NCI-H1048 (cell line): ENCODE measurements at regions not wholly inside any gene's neighbourhood (a gene's known extent, or its start where the extent isn't known, plus 50 kb on each side); places are given as distances from the start of the nearest gene placed in this dataset.
"Not testable (repeated sequence)": the region's sequence is repeated elsewhere in the genome, so short reads cannot be mapped to it uniquely, and the experiment has no call there.

Experiments used
- DNase-seq: peaks from one replicate; lab custom pipeline; 2025; lab: John Stamatoyannopoulos, UW

DNA sequence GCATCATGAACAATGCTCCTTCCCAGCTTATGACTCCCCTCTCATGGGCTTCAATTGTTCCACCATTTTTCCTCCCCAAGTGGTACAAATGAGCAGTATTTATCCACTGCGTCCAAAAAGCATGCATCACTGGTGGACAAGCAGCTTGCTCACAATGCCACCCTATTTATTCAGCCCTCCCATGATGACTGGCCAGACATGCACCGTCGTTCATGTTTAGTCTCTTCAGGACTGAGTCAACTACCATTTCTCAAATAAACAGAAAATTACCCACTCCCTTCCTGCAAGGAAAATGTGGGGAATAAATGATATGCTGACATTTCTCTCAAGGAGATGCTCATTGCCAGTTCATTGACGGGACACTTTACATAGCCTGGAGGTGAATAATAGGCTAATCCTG lies 300.4 kb downstream of the C6orf118 start:
- no peak for DNase-seq

DNA sequence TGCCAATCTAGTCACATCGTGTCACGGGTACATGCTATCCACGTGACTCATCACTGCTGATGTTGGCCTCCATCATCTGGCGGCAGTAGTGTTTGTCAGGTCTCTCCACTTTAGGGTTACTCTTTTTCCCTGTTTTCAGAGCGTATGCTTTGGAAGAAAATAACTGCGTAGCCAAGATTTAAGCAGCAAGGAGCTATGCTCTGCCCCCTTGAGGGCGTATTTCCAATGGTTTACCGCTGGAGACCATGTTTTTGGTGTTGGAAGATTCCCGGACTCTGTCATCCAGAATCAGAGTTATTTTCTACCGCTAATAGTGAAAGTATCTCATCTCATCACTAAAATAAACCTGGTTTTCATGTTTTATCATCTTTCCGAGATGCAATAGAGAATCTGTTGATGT lies 306.5 kb downstream of the C6orf118 start:
- DNase-seq, result no peak

DNA sequence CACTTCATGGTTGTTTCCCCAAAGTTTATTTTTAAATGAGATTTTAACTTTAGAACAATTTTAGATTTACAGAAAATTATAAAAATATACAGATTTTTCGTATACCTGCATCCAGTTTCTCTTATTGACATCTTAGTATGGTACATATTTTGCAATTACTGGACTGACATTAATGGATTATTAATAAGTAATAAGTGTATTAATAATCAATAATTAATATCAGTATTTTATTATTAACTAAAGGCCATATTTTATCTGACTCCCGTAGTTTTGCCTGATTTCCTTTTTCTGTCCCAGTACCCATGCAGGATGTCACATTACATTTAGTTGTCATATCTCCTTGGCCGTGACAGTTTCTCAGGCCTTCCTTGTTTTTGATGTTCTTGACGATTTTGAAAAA lies 307.0 kb downstream of the C6orf118 start:
- DNase-seq, result no peak

DNA sequence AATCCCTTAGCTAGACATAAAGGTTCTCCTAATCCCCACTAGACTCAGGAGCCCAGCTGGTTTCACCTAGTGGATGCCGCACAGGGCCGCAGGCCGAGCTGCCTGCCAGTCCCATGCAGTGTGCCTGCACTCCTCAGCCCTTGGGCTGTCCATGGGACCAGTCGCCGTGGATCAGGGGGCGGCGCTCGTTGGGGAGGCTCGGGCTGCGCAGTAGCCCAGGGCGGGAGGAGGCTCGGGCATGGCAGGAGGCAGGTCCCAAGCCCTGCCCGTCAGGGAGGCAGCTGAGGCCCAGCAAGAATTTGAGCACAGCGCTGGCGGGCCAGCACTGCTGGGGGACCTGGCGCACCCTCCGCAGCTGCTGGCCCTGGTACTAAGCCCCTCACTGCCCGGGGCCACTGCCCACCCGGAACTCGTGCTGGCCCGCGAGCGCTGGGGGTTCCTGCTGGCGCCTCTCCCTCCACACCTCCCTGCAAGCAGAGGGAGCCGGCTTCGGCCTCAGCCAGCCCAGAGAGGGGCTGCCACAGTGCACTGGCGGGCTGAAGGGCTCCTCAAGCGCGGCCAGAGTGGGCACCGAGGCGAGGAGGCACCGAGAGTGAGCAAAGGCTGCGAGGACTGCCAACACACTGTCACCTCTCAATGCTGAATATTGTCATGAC lies 307.8 kb downstream of the C6orf118 start:
- DNase-seq, result no peak

DNA sequence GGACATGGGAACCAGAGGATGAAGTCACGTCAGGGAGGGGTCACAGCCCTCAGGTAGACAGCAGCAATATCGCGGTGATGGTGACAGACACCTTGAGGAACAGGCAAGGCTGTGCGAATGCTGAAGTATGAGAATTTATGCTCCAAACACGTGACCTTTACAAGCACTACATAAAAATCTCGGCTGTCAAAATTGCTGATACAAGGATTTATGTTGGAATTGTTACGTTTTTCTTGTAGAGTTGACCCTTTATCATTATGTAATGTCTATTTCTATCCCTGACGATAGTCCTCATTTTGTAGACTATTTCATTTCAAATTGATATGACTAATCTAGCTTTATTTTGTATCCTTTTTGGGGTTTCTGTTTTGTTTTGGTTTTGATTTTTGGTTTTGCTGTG lies 311.1 kb downstream of the C6orf118 start:
- DNase-seq, result no peak

DNA sequence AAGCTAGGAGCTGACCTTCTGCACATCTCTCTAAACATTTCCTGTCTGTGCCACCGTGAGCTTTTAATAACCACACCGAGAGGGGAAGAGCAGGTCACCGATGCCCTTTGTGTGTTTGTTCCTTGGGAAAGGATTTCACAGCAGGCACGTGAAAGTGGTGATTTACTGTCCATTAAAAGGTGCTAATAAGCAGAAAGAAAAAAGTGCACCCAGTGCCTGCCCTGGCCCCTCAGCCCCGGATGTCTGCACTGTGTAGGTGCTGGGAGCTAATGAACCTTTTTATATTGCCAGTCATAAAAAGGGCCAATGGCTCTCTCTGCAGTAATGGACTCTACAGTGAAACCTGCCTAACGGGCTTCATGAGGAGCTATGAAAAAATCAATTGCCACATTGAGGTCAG lies 312.6 kb downstream of the C6orf118 start:
- DNase-seq, result no peak

DNA sequence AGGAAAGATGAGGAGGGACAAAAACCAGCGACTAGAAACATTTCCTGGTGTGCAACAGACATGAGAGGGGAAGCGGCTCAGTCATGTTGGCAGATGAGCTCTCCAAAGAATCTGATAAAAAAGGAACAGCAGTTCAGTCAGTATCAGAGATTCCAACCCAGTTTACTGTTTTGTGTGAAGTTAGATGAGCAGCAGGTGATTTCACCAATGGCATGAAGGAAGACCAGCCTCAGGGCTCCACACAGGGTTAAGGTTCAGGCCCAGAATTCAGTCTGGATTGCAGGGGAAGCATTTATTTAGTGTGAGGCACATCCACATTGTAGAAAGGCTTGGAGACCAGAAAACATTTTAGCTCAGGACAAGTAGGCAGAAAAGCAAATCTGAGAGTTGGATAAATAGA lies 317.8 kb downstream of the C6orf118 start:
- DNase-seq, result no peak

DNA sequence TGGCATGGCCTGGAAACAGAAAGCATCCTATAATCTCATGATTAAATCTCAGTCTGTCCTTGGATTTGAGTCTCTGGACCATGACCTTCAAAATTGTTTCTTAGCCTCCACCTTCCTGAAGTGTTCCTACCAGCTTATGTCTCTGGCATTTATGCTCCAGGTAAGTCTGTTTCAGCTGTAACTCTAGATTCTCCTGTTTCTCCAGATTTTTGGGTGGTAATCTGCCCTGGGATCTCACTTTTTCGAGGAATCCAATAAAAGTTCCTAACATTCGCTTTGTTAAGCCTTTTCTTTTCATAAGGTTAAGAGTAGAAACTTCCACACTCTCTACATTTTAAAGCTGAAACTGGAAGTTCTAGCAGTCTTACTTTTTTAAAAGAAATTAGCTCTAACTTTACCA lies 318.5 kb downstream of the C6orf118 start:
- no peak for DNase-seq

DNA sequence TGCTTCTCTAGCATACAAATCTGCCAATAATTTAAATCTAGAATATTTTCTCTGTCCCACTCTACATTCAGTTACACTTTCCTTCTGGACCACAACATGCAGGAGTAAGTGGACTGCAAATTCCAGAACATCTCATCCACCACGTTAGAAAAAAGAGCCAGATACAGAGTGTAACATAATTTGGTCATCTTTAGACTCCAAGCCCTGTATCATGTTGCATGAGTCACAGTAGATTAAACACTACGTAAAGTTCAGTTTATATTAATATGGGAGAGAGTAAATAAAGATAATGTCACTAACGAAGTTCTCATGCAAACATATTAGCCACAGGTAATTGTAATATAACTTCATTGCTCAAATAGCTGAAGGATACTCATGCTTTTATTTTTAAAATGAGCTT lies 327.0 kb downstream of the C6orf118 start:
- DNase-seq, result no peak

DNA sequence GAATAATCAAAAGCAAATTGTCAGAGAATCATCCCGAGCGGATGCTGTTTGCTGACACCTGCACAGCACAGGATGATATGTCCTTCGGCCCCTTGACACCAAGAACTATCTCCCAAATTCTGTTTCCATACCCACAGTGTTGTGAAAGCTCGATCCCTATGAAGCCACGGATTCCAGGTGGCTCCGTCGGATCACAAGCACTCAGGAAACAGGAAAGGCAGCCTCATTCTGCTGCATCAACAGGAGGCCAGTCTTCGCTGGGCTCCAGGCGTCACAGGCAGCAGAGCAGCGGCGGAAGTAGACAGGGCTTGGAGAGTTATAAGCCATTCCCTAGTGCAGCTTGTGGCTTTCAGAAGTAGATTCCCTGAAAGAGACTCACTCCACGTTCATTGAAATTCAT lies 342.3 kb downstream of the C6orf118 start:
- no peak for DNase-seq

DNA sequence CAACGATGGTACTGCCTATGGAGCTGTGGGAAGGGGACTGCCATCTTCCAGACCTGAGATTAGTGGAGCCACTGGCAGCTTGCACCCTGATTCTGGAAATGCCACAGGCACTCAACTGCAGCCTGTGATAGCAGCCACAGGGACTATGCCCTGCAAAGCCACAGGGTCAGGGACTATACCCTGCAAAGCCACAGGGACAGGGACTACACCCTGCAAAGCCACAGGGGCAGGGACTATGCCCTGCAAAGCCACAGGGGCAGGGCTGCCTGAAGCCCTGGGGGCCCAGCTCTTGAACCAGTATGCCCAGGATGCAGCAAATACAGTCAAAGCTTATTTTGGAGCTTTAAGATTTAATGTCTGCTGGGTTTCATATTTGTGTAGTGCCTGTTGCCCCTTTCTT lies 346.6 kb downstream of the C6orf118 start:
- no peak for DNase-seq

DNA sequence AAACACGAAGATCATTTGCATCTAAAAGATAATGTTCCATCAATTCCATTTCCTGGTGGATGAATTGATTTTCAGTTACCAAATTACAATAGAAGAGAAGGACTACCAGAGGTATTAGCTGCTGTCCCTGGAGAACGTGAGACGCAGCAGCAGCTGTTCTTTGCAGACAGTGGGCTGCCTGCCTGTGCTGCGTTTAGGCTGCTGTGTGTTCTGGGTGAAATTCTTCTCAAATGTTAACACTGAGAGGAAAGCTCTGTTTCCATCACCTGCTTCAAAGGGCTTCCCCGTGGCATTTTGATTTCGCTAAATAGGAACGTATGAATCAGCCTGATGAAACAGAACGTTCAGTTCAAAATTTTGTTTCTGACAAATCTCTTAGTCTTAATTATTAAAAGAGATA lies 362.2 kb downstream of the C6orf118 start:
- no peak for DNase-seq

DNA sequence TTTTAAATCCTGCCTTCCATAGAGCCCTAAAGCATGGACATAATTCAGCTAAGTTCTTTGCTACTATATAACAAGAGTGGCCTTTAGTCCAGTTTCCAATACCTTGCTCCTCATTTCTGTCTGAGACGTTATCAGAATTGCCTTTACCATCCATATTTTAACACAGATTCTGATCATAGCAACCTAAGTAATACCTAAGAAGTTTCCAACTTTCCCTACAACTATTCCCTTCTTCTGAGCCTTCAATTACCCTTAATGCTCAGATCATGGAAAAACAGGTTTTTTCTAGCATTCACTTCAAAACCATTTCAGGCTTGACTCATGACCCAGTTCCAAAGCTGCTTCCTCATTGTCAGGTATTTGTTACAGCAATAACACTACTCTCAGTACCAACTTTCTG lies 367.1 kb downstream of the C6orf118 start:
- DNase-seq, result no peak

DNA sequence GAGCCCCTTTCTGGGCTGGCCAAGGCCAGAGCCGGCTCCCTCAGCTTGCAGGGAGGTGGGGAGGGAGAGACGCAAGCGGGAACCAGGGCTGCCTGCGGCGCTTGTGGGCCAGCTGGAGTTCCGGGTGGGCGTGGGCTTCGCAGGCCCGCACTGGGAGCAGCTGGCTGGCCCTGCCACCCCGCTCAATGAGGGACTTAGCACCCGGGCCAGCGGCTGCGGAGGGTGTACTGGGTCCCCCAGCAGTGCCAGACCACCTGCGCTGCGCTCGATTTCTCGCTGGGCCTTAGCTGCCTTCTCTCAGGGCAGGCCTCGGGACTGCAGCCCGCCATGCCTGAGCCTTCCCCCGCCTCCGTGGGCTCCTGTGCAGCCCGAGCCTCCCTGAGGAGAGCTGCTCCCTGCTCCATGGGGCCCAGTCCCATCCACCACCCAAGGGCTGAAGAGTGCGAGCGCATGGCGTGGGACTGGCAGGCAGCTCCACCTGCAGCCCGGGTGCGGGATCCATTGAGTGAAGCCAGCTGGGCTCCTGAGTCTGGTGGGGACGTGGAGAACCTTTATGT lies 376.1 kb downstream of the C6orf118 start:
- DNase-seq, result not testable (repeated sequence)

DNA sequence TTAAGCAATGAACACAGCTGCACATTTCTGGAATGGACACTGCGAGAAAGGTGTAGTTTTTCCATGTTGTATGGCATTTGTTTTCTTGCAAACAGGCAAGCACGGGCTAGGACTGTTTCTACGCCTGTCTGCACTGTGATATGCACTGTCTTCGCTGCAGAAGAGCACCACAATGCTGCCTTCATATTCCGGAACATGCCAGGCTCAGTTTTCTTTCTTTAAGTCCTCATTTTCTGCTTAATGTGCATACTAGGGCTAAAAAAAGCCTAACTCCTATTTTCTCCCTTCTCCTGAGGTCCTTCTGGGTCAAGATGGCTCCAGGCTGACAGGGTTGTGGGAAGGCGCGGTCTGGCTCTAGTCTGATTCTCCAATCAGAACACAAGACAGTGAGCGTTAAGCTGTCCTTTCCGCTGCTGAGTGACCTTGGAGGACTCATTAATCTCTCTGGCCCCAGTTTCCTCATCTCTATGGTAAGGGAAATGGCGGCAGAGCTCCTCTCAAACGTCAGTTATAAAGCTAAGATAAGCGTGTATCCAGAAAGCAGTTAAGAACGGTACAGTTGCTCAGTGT lies 379.9 kb downstream of the C6orf118 start:
- DNase-seq, result no peak

DNA sequence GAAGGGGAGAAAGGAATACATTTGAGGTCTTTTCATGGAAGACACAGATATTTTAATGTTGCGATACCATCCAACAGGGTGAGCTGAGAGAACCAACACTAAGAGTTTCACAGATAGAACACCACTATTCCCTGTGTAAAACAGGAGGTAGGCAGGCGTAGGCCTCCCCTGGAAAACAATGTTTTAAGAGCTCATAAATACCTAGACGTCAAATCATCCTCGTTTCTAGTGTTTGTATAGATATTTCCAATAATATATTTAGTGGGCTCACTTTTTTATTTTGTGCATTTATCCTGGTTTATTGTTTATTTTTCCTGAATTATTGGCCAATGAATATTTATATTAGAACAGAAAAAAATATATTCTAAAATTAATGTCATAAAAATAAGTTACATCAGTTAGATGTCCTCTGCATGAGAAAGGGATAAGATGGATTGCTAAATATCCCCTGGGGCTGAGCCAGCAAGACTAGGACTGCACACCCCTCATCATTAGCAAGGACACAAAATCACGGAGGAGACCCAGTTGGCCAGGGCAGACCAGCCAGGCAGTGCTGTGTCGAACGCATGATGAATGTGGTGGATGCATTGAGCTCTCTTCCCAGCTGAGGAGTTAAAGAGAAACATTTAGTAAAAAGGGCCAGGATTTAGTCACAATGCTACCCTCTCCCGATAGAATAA lies 380.5 kb downstream of the C6orf118 start:
- no peak for DNase-seq

DNA sequence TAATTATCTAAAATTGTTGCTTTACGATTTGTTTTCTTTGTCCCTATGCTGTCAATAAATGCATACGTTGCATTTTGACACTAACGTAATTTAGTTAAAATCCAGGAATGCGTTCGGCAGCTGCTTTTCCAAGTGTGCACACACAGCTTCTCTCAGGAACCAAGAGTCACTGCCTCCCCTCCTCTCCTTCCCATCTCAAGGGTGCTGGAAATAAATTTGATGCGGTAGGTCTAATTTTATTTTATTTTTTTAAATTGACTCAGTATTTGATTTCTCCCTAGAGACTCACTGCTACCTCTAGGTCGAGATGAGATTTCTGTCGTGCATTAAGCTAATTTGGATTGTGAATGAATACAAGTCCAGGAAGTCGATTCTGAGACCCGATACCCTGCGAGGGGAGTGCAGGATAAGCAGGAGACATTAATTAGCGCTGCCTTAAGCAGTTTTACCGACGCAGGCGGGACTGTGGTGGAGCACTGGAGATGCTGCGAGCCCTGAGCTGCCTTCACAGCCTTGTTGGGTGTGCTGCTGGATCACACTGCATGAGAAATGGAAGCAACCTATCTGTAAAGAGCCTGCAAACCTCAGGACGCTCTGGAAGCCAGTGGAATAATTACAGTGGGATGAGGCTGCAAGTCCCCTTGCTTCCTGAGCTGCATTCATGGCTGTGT lies 381.2 kb downstream of the C6orf118 start:
- no peak for DNase-seq

DNA sequence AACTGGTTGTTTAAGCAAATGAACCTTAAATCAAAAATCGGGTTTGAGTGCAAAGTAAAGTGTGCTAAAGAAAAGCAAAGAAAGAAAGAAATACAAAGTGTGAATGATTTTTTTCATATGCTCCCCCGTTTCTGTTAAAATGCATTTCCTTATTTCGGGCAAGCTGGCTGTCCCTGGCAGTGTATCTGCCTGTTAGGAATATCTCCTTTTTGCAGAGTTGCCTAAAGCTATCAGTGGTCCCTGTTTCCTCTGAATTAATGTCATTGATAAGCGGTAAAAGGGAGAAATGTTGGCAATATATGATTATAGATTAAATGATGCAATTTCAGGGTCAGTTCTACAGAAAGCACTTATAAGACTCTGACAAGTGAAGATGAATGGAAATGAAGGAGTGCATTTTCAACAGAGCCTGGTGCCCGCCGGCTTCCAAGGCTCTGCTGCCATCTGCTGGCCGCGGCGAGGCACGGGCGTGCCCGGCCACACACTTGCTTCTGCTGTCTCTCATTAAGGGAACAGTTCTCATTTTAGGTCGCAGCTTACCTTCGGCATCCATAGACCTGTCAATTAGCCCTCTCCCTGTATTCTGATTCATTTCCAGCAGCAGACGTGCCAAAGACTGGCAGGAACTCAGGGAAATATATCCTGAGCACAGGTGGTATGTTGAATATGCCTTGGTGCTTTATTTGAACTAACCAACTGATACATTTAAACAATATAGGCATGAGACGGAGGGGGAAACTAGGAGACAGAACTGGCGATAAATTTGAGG lies 381.9 kb downstream of the C6orf118 start:
- DNase-seq, result peak; percentile 10

DNA sequence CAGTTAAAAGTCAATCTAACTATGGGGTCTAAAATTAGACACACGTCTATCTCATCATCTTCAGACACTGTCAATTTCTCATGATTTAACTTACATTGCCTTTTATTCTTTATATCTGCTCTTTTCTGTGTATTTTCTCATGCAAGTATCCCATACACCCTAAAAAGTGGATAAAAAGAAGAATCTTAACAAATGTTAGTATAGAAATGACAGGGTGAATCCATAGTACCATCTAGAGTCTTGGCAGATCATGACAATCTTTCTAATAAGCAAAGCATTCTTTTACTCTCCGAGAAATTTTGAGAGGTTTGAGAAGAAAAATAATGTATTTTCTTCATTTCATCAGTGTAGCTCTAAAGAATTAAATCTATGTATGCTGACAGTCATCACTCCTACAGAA lies 382.7 kb downstream of the C6orf118 start:
- DNase-seq, result no peak

DNA sequence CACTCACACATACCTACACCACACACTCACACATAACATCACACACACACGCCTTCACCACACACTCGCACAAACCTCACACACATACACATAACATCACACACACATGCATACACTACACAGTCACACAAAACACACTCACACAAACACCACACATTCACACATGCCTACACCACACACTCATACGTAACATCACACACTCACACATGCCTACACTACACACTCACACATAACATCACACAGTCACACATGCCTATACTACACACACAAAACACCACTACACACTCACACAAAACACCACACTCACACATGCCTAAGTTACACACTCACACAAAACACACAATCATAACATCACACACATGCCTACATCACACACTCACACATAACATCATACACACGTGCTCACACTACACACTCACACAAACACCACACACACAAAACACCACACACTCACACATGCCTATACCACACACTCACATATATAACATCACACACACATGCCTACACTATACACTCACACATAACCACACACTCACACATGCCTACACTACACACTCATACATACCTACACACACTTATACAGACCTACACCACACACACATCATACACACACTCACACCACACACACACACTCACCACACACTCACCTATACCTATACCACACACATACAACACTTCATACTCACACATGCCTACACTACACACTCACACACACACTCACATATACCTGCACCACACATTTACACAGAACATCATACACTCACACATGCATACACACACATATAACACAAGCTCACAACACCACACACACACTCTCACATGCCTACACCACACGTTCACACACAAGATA lies 383.5 kb downstream of the C6orf118 start:
- no peak for DNase-seq

DNA sequence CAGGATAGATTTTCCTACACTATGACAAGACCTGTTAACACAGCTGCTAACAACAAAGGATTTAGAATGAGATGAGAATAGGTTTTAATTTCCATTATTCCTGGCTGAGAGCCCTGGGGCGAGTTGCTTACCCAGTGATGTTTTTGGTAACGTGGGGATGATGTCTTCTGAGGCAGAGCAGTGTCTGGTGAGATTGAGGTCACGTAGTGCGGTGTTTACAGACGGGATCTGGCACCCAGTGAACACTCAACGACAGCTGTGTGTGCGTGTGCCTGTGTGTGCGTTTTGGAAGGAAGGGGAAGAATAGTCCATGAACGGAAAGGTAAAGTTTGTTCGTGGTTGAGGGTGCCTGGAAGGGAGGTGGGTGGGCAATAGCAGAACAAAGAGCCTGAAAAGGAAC lies 384.7 kb downstream of the C6orf118 start:
- DNase-seq, result no peak
